ENCODE measurements at regions not wholly inside any gene's neighbourhood (a gene's known extent, or its start where the extent isn't known, plus 50 kb on each side); places are given as distances from the start of the nearest gene placed in this dataset.

DNA sequence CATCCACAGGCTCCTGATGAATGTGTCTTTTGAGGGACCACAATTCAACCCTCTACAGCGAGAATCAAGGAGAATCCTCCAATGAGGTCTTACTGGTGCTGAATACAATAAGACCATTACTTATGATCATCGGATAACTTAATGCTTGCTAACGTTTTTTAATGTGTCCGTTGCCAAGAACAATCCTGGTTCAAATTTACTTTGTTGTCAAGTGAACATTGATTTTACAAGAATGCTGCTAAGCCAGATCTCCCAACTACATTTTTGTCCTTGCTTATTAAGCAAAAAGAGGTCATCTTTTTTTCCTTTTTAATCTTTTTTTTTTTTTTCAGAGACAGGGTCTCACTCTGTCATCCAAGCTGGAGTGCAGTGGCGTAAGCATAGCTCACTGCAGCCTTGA is 93.7 kb downstream of the THNSL2 start (continued):
- TF ChIP-seq MXI1 (IDR thresholded peaks at IDR 0.05; ENCODE audit: borderline replicate concordance, low read depth, low read length) (no peak), FOS (IDR thresholded peaks at IDR 0.05; ENCODE audit: low read depth, low read length) (no peak), POLR2A (IDR thresholded peaks at IDR 0.05; ENCODE audit: low read depth, low read length) (no peak)

DNA sequence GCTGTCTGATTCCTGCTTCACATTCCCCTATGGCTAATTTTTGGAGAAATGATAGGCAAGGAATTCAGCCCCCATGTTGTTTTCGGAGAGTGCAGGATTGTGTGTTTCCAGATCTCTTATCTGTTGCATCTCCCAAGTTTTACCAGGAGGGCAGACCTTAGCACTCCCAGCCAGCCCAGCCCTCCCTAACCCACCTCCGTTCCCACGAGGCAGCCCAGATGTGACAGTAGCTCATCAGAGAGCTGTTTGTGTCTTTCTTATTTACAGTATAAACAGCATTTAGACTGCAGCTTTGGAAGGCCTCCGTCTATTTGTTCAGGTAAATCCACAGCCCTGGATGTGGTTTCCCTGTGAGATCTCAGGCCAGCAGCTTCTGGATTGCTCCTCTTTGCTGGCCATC is 91.6 kb downstream of the THNSL2 start:
- no peak overlapping the region for H4K91ac ChIP-seq (ENCODE audit: insufficient read depth, low read depth, low read length)
- POLR2A ChIA-PET (ENCODE audit: unreplicated experiment): no interaction called here
- H2AFZ ChIP-seq (replicated peaks; ENCODE audit: low read length, poor library complexity): no peak overlapping the region
- H3K4me2 ChIP-seq (ENCODE audit: low read depth, low read length): no peak overlapping the region
- H2AK5ac ChIP-seq (ENCODE audit: low read depth, low read length): no peak overlapping the region
- H4K5ac ChIP-seq (ENCODE audit: low read depth, low read length): no peak overlapping the region
- DNase-seq (no peak), ATAC-seq (ENCODE audit: low read depth) (no peak)
- no peaks in the 10 kb centered on the region for H4K20me1 ChIP-seq (ENCODE audit: insufficient read depth, low read length)
- H3K56ac ChIP-seq (ENCODE audit: extremely low read depth, insufficient read depth, low read length): no peak overlapping the region
- H4K8ac ChIP-seq (ENCODE audit: low read depth in 2 of 2, low read length in 2 of 2): no peak overlapping the region
- H3K36me3 ChIP-seq (ENCODE audit: control insufficient read depth, insufficient read depth, low read length): no peaks in the 10 kb centered on the region
- dilution Hi-C loops (cut with HindIII; ENCODE audit: low sequenced_read_pairs, unreplicated experiment) (no loop called here), in situ Hi-C loops (cut with MboI; ENCODE audit: low sequenced_read_pairs) (no loop called here), intact Hi-C loops (cut with micrococcal nuclease) (no loop called here)
- H2AK9ac ChIP-seq (replicated peaks; ENCODE audit: low read depth, low read length, poor library complexity): no peak overlapping the region
- H2BK5ac ChIP-seq (ENCODE audit: low read depth, low read length, poor library complexity, severe bottlenecking): no peak overlapping the region
- H2BK20ac ChIP-seq (ENCODE audit: low read depth, low read length): no peak overlapping the region
- H3K18ac ChIP-seq (ENCODE audit: low read depth, low read length): no peak overlapping the region
- no peaks in the 10 kb centered on the region for H3K4me1 ChIP-seq (ENCODE audit: control insufficient read depth, insufficient read depth, low read length)
- H3K27ac ChIP-seq (ENCODE audit: insufficient read depth, low read length): no peak overlapping the region
- TF ChIP-seq, protein P1, sequence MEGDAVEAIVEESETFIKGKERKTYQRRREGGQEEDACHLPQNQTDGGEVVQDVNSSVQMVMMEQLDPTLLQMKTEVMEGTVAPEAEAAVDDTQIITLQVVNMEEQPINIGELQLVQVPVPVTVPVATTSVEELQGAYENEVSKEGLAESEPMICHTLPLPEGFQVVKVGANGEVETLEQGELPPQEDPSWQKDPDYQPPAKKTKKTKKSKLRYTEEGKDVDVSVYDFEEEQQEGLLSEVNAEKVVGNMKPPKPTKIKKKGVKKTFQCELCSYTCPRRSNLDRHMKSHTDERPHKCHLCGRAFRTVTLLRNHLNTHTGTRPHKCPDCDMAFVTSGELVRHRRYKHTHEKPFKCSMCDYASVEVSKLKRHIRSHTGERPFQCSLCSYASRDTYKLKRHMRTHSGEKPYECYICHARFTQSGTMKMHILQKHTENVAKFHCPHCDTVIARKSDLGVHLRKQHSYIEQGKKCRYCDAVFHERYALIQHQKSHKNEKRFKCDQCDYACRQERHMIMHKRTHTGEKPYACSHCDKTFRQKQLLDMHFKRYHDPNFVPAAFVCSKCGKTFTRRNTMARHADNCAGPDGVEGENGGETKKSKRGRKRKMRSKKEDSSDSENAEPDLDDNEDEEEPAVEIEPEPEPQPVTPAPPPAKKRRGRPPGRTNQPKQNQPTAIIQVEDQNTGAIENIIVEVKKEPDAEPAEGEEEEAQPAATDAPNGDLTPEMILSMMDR (conservative IDR thresholded peaks at IDR 0.05; ENCODE audit: low read depth, low read length): no peak
- WGBS, 2 experiments (ENCODE audit: extremely low coverage in 2 of 2, insufficient read length in 1 of 2): no CpG with 5 or more reads among the region's 4 CpGs
- H3K27me3 ChIP-seq (ENCODE audit: control insufficient read depth, insufficient read depth, low read length): no peaks in the 10 kb centered on the region
- no TSS peak for BruUV-seq (replicated peaks)
- CTCF ChIA-PET: no interaction called here
- no peaks in the 10 kb centered on the region for H3K9me1 ChIP-seq (ENCODE audit: insufficient read depth, low read length)
- H3K4me3 ChIP-seq (ENCODE audit: insufficient read depth, low read depth, low read length): no peak overlapping the region
- no peak overlapping the region for H3K14ac ChIP-seq (replicated peaks; ENCODE audit: low read depth, low read length)
- H2BK120ac ChIP-seq (ENCODE audit: low read depth, low read length): no peak overlapping the region
- H3K23ac ChIP-seq (ENCODE audit: low read depth, low read length): no peak overlapping the region
- H3K9me3 ChIP-seq (ENCODE audit: control insufficient read depth, insufficient read depth, low read length): no peaks in the 10 kb centered on the region
- H2BK15ac ChIP-seq (ENCODE audit: low read depth, low read length): no peak overlapping the region
- no peaks in the 10 kb centered on the region for H3K79me1 ChIP-seq (ENCODE audit: low read depth in 1 of 2, low read length in 2 of 2)
- no peak overlapping the region for H3K9ac ChIP-seq (ENCODE audit: low read depth, low read length)
- H3K4ac ChIP-seq (ENCODE audit: low read depth, low read length): no peak overlapping the region
